Fibroblast of peridontal ligament (primary cell): ENCODE measurements at regions not wholly inside any gene's neighbourhood (a gene's known extent, or its start where the extent isn't known, plus 50 kb on each side); places are given as distances from the start of the nearest gene placed in this dataset.

ENCODE experiments used
- DNase-seq: peaks from one replicate; pipeline ENCODE4 v3.0.0-alpha.2; 2010; ENCODE audit errors: extremely low read depth

- no peak for DNase-seq
These were observed 582.1 kb upstream of the SALL1 start for GRCh38 chr16:51733181-51733580.

- DNase-seq: no peak
These were observed 580.1 kb upstream of the SALL1 start for GRCh38 chr16:51731160-51731559.

- no peak for DNase-seq
These were observed 572.1 kb upstream of the SALL1 start for GRCh38 chr16:51723036-51723724.

GRCh38 chr16:51722467-51722866 is 571.4 kb upstream of the SALL1 start:
- DNase-seq: no peak

GRCh38 chr16:51719376-51719775 is 568.3 kb upstream of the SALL1 start:
- no peak for DNase-seq

- no peak for DNase-seq
These were observed 565.1 kb upstream of the SALL1 start for GRCh38 chr16:51716195-51716594.

GRCh38 chr16:51713502-51713901 is 562.4 kb upstream of the SALL1 start:
- DNase-seq: no peak

- no peak for DNase-seq
These were observed 560.0 kb upstream of the SALL1 start for GRCh38 chr16:51710905-51711563.

- no peak for DNase-seq
These were observed 559.1 kb upstream of the SALL1 start for GRCh38 chr16:51710186-51710585.

GRCh38 chr16:51708861-51709260 is 557.8 kb upstream of the SALL1 start:
- no peak for DNase-seq

GRCh38 chr16:51707666-51708065 is 556.6 kb upstream of the SALL1 start:
- no peak for DNase-seq

- DNase-seq: no peak
These were observed 554.1 kb upstream of the SALL1 start for GRCh38 chr16:51705142-51705541.

GRCh38 chr16:51701025-51701424 is 550.0 kb upstream of the SALL1 start:
- DNase-seq: no peak

- DNase-seq: no peak
These were observed 548.8 kb upstream of the SALL1 start for GRCh38 chr16:51699686-51700396.

- no peak for DNase-seq
These were observed 547.6 kb upstream of the SALL1 start for GRCh38 chr16:51698647-51699046.

- DNase-seq: no peak
These were observed 546.4 kb upstream of the SALL1 start for GRCh38 chr16:51697454-51697853.

- DNase-seq: no peak
These were observed 545.3 kb upstream of the SALL1 start for GRCh38 chr16:51696376-51696775.

GRCh38 chr16:51691109-51691508 is 540.0 kb upstream of the SALL1 start:
- no peak for DNase-seq

GRCh38 chr16:51685498-51685897 is 534.4 kb upstream of the SALL1 start:
- no peak for DNase-seq

- DNase-seq: no peak
These were observed 532.8 kb upstream of the SALL1 start for GRCh38 chr16:51683882-51684281.

- no peak for DNase-seq
These were observed 531.8 kb upstream of the SALL1 start for GRCh38 chr16:51682905-51683304.

GRCh38 chr16:51674615-51675014 is 523.5 kb upstream of the SALL1 start:
- DNase-seq: no peak

GRCh38 chr16:51670527-51670926 is 519.5 kb upstream of the SALL1 start:
- DNase-seq: no peak
